GM21367 (cell line): ENCODE measurements at regions not wholly inside any gene's neighbourhood (a gene's known extent, or its start where the extent isn't known, plus 50 kb on each side); places are given as distances from the start of the nearest gene placed in this dataset.

Source experiments
- ATAC-seq: cut with Tn5 transposase; IDR thresholded peaks from one replicate; pipeline ENCODE4 v1.9.1; 2021; ENCODE audit not compliant: unreplicated experiment

DNA sequence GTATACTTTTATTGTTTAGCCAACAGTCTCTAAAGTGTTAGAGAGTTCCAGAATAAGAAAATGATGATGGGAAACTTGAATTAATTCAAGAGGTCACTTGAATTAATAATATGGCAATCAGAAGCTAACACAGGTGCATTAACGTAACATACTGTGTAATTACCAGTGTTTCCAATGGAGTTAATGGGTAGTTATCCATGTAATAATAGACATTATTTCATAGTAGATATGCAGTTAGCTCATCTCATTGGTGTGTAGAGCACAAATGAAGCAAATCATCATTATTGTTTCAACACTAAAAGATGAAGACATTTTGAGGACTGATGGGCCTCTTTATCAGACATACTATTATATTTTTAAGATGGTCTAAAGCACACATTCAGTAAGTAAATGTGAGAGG lies 460.3 kb upstream of the HNRNPA3 start:
- ATAC-seq: no peak

DNA sequence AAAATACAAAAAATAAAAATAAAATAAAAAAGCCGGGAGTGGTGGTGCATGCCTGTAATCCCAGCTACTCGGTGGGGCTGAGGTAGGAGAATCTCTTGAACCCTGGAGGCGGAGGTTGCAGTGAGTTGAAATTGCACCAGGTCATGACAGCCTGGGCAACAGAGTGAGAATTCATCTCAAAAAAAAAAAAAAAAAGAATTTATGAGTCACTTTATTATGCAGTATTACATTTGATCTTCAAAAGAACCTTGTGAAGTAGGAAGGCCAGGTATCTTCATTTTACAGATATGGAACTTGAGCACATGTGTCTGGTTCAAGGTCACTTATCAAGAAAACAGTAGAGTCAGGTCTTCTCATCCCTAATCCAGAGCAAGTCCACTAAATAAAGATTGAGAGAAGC lies 459.4 kb upstream of the HNRNPA3 start:
- no peak for ATAC-seq

DNA sequence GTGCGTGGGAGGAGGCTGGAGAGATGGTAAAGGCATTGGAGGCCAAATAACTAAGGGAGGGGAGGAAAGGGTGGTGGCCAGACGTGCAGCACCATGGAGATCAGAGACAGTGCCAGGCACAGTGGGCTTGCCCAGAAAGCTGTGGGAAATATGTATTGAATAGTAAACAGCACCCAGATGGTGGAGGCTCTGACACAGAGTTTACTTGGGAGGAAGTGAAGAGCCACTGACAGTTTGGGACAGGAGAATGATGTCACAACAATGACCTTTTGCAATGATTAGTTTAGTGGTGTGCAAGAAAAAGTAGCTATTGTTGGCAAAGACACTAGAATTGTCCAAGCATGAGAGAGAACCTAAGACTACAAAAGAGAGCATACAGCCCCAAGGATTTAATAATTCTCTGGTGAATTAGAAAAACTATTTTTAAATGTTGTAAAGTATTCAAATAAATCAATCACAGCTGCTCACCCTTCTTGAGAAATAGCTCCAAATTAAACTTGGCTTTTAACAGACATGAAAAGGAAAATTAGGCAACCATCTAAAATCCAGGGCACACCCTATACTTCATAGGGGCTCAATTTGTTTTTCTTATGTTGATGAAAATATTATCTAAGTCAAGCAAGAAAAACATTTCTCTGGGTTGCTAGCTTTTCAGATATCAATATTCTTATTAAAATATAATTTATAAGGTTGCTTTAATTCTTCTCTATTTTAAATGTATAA lies 458.7 kb upstream of the HNRNPA3 start:
- ATAC-seq: no peak

- ATAC-seq: no peak
These were observed 457.0 kb upstream of the HNRNPA3 start for GRCh38 chr2:176755537-176756135.

DNA sequence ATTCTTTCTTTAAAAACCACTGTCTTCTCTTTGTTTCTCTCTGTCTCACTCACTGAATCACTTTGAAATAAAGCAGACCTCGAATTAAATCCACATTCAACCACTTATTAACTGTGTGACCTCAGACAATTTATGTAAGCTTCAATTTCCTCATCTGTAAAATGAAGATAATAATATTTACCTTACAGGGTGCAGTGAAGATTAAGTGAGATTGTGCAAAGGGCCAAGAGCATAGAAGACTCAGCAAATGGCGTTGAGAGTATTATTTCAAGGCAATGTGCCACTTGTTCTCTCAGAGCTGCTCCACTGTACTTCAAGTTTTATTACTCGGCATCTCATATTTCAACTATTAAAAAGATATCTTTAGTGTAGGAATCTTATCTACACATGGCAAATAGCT lies 454.2 kb upstream of the HNRNPA3 start:
- ATAC-seq: no peak

DNA sequence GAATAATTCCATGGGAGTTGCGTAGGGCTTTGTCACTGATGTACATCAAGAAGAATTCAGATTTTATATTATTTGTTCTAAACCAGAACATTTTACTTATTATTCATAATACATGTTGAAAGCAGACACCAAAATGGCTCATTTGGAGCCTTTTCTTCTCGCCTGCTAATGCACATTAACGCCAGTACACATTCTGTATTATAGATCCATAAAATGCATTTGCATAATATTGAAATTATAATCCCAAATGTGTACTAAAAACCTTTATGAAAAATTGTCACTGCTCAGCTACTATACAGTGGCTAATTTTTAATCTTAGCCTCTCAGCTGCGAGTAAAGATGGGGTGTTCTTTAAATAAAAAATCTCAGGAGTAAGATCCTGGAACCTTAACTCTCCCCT lies 452.2 kb upstream of the HNRNPA3 start:
- no peak for ATAC-seq

DNA sequence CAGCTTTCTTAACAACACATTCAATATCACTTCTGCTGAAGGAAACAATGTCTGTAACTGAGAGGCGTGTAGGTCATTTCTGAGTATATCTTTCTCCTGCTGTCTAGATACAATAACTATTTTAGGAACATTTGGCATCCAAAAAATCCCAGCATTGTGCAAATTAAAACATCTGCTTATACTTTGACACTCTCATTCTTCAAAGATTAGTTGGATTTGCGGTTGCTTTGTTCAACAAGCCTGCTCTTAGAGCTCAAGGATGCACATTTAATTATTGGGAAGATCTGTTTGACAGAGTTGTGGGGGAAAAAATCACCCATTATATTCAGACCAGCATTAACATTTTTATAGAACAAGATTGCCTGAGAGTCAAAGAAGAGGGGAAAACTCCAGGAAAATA lies 449.5 kb upstream of the HNRNPA3 start:
- no peak for ATAC-seq

- ATAC-seq: no peak
These were observed 448.7 kb upstream of the HNRNPA3 start for GRCh38 chr2:176763851-176764404.

GRCh38 chr2:176764921-176765320 lies 447.7 kb upstream of the HNRNPA3 start:
- no peak for ATAC-seq

DNA sequence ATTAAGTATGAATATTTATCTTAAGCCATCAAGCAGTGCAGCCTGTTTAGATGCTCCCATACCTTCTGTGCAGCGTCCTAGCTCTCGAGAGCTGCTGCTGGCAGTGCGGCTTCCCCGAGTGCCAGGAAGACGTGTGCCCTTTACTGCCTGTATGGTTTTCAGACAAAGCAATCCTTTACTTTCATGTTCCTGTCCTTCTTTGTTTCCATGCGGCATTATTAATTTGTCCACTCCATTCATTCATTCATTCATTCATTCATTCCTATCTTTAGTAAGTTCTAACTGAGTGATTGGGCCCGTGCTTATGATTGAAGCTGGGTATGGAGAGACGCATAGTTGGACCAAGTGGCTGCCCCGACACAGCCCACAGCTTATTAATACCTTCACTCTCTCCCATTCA lies 446.6 kb upstream of the HNRNPA3 start:
- no peak for ATAC-seq

GRCh38 chr2:176768185-176768584 lies 444.4 kb upstream of the HNRNPA3 start:
- no peak for ATAC-seq

DNA sequence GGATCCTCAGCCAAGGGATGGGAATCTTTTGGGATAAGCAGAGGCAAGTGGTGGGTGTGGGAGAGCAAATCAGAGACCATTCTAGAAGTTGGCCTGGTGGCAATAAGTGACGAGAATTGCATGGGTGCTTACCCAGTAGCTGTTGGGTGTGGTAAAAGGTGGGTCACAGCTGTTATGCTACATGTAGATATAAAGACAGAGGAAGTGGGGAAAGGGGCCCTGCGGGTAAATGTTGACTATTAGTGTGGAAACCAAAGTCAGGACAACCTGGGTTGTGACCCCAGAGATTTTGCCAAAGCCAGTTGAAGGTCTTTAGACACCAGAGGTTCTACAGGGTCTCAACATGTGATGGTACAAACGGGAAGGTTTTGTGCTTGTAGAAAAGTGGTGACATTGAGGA lies 443.6 kb upstream of the HNRNPA3 start:
- ATAC-seq: no peak

DNA sequence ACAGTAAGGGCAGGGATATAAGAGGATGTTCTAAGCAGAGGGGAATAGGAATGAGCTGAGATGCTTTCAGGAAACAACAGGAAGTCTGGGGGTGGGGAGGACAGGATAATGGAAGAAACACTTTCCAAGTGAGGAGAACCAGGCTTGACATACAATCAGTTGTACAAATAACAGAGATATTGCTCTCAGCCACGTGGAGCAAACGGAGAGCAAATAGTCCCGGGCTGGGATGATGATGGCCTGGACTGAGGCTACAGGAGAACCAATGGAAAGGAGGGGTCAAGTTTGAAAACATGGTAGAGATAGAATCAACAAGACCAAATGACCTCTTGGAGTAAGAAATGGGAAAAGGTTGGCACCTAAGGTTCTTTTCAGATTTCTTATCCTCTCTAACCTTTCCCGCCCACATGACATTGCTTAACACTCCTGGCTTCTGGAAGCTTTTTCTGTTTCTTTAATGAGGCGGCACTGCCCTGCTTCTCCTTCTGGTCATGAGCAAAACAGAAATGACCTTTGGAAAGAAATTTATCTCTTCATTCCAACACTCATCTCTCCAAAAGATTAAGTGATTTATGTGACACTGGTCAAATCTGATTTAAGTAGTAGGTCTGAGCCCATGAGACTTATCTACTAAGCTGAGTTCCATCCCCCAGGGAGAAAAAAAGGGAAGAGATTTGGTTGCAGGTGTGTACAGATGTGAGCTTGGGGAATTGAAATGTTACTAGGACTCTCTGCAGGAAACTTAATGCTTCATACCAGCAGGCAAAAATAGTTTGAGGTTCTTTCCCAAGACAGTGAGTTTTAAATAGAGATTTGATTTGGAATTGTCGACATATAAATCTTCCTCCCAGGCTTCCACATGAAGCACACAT lies 442.9 kb upstream of the HNRNPA3 start:
- no peak for ATAC-seq

GRCh38 chr2:176772816-176773215 lies 439.8 kb upstream of the HNRNPA3 start:
- no peak for ATAC-seq

GRCh38 chr2:176774766-176775451 lies 437.7 kb upstream of the HNRNPA3 start:
- no peak for ATAC-seq

DNA sequence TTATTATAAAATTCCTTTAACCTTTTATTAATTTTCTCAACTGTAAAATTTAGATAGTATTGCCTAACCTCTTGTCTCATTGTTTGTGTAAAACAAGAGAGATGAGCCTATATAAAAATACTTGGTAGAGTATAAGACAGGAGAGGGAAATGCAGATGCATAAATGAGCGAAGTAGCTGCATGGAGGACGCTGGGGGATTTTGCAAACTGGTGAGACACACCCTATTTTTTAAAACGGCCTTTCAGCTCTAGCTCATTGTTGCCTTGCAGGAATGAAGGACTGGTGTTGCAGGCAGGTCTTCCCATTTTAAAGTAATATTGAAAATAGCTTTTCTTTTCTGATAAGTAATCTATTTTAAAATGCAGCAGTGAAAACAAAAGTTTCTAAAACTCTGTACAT lies 435.3 kb upstream of the HNRNPA3 start:
- no peak for ATAC-seq

- ATAC-seq: no peak
These were observed 432.7 kb upstream of the HNRNPA3 start for GRCh38 chr2:176779917-176780316.

DNA sequence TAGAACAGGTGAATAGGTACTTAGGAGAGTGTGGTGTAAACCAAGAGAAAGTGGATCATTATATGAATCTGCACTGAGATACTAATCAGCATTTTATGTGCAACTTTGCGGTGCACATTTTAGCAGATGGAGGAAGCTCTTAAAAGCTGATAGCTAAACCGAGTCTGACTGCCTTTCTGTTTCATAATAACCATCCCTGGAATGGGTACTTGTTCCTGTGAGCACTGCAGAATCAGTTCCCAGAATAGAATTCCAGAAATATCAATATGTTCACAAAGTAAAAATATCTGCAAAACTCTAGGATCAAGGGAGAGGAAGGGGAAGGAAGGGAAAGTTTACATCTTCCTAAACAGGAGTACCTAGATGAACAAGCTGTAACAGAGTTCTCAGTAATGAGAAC lies 432.2 kb upstream of the HNRNPA3 start:
- ATAC-seq: no peak

GRCh38 chr2:176781570-176782217 lies 430.9 kb upstream of the HNRNPA3 start:
- no peak for ATAC-seq

GRCh38 chr2:176784633-176785200 lies 427.9 kb upstream of the HNRNPA3 start:
- no peak for ATAC-seq
